ENCODE measurements at regions not wholly inside any gene's neighbourhood (a gene's known extent, or its start where the extent isn't known, plus 50 kb on each side); places are given as distances from the start of the nearest gene placed in this dataset.
"Not testable (repeated sequence)": the region's sequence is repeated elsewhere in the genome, so short reads cannot be mapped to it uniquely, and the experiment has no call there.

DNA sequence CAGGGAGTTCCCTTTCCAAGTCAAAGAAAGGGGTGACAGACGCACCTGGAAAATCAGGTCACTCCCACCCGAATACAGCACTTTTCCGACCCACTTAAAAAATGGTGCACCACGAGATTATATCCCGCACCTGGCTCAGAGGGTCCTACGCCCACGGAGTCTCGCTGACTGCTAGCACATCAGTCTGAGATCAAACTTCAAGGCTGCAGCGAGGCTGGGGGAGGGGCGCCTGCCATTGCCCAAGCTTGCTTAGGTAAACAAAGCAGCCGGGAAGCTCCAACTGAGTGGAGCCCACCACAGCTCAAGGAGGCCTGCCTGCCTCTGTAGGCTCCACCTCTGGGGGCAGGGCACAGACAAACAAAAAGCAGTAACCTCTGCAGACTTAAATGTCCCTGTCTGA is 277.8 kb upstream of the ARHGAP42 start:
- not testable (repeated sequence) for DNase-seq

GRCh38 chr11:100419518-100419917 is 267.6 kb upstream of the ARHGAP42 start:
- no peak for DNase-seq

- no peak for DNase-seq
These were observed 252.1 kb upstream of the ARHGAP42 start for GRCh38 chr11:100434821-100435641.

DNA sequence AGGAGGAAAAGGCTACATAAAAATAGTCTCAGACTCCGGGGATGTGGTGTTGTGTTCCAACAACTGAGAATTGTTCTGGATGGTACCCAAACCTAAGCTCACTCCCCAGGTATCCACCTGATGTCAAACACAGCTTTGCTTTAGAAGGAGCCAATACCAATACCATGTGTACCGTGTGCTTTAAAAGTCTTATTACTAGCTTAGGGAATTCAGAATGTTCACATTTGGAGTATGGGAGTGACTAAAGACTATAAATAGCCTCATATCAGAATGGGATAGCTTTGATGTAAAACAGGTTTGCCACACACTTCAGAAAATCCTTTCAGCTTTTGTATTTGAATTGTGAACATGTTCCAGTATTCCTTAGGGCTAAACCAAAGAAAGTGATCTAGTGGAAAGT is 248.7 kb upstream of the ARHGAP42 start:
- DNase-seq: no peak

- DNase-seq: no peak
These were observed 246.0 kb upstream of the ARHGAP42 start for GRCh38 chr11:100441086-100441485.

DNA sequence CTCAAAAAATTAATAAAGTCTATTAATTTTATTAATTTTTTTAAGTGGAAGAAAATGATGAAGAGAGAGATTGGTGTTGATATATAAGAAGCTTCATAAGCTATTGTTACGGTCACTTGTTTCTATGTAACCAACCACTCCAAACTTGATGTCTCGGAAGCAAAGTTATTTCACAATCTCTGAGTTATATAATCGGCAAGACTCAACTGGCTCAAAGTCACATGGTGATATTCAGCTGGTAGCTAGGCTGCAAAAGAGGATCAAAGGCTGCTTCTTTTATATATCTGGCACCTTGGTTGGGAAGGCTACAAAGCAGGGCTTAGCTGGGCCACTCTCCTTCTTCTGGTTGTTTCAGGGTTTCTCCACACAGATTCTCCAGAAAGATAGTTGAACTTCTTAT is 245.1 kb upstream of the ARHGAP42 start:
- DNase-seq: no peak

DNA sequence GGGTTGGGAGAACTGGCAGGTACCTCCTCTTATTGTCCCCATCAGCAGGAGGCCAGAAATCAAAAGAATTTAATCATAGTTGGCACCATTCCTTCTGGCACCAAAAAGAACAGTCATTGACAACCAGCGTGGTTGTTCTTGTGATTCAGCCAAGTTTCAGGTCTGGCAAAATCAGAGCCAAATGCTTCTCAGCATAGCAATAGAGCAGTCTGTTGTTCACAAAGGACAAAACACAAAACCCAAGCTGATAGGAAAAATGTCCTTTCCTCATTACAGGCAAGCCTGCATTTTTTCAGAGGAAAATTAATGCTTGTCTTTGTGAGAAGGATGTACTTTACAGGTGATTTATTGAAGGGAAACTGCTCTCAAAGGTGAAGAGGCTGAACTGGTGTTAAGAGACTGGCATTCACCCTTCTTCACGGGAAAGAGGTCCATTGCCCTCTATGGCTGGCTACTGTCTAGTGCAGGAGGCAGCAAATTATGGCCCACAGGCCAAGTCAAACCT is 241.8 kb upstream of the ARHGAP42 start:
- no peak for DNase-seq

GRCh38 chr11:100451801-100452460 is 235.2 kb upstream of the ARHGAP42 start:
- DNase-seq: not testable (repeated sequence)

GRCh38 chr11:100459811-100460210 is 227.3 kb upstream of the ARHGAP42 start:
- DNase-seq: no peak

GRCh38 chr11:100460426-100460825 is 226.7 kb upstream of the ARHGAP42 start:
- no peak for DNase-seq

GRCh38 chr11:100467821-100468508 is 219.1 kb upstream of the ARHGAP42 start:
- DNase-seq: no peak

DNA sequence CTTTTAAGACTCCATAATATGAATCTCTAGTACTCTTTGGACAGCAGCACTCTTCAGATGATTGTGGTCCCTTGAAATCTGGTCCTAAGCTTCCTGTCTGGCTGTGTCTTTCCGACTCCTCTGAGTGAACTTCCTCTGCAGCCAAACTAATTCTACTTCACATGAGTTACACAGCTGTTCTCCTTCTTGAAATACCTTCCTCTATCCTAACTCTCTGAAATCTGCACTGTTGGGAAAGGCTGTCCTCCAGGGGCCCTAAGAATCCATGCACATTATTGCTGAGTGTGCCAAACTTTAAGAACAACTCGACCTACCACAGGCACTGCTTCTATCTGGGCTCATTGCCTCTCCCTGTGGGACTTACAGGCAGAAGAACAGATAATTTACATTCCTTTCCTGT is 217.3 kb upstream of the ARHGAP42 start:
- no peak for DNase-seq

GRCh38 chr11:100472727-100473389 is 214.2 kb upstream of the ARHGAP42 start:
- no peak for DNase-seq

DNA sequence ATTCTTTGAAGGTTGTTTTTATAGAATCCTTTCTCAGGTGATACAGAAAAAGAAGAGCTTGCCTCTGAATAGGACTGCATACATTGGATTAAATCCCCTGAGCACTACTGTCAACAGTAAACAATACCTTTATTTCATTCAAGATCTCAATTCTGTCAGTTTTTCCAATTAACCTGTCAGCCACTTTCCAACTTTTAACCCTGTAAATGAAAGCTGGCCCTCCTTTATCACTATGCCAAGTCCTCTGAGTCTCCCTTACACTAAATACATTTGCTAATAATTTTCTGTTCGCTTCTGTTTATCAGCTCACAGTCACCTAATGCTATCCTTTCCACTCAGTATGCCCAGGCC is 213.7 kb upstream of the ARHGAP42 start:
- DNase-seq: no peak

- no peak for DNase-seq
These were observed 202.1 kb upstream of the ARHGAP42 start for GRCh38 chr11:100484948-100485347.

DNA sequence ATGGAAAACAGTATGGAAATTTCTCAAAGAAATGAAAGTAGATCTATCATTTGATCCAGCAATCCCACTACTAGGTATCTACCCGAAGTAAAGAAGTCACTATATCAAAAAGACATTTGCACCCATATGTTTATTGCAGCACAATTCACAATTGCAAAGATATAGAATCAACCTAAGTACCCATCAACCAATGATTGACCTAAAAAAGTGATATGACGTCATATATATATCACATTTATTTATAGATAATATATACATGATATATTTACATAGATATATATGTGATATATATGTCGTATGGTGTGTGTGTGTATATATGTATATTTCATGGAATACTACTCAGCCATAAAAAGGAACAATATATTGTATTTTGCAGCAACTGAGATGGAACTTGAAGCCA is 188.3 kb upstream of the ARHGAP42 start:
- DNase-seq: no peak

DNA sequence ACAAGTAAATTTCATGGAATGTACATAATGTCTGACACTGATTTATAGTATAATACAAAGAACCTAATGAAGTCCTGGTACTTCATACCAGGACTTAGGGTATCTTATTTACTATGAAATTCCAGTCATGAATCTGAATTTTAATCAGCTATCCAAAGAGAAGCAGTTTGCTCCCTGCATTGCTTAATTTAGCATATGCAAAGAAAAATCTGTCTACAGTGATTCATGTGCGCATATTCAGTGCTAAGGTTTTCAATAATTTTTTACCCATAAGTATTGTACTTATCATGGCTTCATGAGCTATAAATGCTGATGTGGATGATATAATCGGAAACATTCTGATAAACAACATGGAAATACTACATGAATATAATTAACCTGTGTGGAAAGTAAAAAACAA is 185.6 kb upstream of the ARHGAP42 start:
- DNase-seq: no peak

DNA sequence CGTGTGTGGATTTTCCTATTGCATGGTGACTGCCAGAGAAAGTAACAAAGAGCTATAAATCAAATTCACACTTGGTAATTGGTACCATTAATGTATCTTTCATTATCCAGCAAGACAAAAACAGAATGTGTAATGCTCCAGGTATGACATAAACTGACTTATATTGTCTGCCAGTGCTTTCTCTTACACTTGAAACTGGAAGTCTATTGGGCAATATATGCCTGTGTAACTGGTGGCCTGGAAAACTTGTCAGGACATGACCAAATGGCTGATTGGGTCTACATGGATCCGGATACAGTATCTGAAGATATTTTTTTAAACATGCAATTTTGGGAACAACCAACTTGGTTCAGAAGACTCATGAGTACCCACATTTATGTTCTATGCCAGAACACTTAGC is 174.6 kb upstream of the ARHGAP42 start:
- no peak for DNase-seq

DNA sequence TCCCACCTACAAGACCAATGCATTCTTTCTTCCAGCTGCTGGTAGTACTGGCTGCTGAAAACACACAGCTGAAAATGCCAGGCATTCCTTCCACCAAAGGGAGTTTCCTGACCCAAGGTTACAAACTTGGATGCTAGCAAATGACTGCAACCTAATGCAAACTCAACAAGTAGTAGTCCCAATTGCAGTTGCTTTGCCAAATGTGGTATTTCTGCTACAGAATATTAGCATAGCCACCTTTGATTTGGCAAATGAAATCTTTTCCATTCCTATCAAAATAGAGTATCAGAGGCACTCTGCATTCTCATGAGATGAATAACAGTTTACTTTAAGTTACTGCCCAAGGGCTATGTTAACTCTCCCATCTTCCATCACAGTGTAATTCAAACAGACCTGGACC is 172.0 kb upstream of the ARHGAP42 start:
- DNase-seq: no peak

GRCh38 chr11:100525197-100525596 is 161.9 kb upstream of the ARHGAP42 start:
- DNase-seq: no peak

DNA sequence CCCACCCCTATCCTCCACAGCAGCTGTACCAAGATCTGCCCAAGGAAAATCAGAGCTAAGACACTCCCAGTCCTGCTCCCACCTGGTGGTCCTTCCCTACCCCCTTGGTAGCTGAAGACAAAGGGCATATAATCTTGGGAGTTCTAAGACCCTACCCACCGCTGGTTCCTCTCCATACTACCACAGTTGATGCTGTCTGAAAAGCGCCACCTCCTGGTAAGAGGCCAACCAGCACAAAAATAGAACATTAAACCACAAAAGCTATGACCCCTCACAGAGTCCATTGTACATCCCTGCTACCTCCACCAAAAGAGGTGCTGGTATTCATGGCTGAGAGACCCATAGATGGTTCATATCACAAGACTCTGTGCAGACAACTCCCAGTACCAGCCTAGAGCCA is 161.5 kb upstream of the ARHGAP42 start:
- no peak for DNase-seq

- no peak for DNase-seq
These were observed 158.1 kb upstream of the ARHGAP42 start for GRCh38 chr11:100528872-100529416.

DNA sequence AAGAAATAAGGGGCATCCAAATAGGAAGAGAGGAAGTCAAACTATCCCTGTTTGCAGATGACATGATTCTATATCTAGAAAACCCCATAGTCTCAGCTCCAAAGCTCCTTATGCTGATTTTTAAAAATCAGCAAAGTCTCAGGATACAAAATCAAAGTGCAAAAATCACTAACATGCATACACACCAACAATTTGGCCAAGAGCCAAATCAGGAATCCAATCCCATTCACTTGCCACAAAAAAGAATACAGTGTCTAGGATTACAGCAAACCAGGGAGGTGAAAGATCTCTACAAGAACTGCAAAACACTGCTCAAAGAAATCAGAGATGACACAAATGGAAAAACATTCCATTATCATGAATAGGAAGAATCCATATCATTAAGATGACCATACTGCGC is 155.8 kb upstream of the ARHGAP42 start:
- not testable (repeated sequence) for DNase-seq
